Thyroid gland (tissue), 4 donors: ENCODE measurements at regions not wholly inside any gene's neighbourhood (a gene's known extent, or its start where the extent isn't known, plus 50 kb on each side); places are given as distances from the start of the nearest gene placed in this dataset.

ENCODE experiments used
- POLR2A ChIP-seq, 2 donors: fragments of 450-650 bp; IDR thresholded peaks; one replicate each; pipeline ENCODE4 v1.6.1; 2017; ENCODE audit warnings: antibody characterized with exemption in 2 of 2, mild to moderate bottlenecking in 2 of 2, moderate library complexity in 1 of 2
- TF ChIP-seq, protein P1 (sequence below), 6 experiments: fragments of 200-600 bp in 3 of 6; fragments of 450-650 bp in 3 of 6; sonication (generic) in 3 of 6; IDR thresholded peaks; one replicate each; pipeline ENCODE4 v1.5.1; 2016 to 2019; ENCODE audit warnings: antibody characterized with exemption in 6 of 6, mild to moderate bottlenecking in 2 of 6, inconsistent platforms in 1 of 6, moderate library complexity in 1 of 6

DNA sequence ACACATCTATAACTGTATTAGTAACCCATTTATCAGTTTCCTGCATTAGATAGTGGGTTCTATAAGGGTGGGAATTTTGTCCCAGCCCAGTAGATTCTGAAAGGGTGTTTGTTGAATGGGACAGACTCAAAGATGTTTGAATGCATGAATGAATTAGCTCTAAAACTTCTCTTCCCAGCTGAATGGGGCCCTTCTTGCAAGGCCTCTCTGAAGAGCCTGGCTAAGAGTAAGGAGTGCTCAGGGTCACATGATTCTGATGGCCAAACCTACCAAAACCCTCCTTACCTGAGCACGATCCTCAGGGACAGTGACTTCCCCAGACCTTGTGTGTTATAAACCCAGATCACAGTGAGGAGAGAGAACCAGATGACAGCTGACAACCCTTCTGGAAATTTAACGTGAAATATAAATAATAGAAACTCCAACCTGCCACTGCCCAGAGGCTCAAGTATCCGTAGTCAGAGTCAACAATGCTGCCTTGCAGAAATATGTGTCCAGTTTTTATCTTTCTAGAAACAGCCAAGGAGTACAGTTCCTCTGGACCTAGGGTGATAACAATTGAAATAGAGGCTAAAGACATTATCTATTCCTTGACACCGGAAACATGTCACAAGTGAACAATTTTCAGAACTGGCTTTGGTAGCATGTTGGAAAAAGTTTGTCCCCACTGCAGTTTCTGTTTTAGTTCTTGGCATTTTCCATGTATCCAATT, 268.9 kb upstream of the MAF start:
- TF ChIP-seq, protein P1, sequence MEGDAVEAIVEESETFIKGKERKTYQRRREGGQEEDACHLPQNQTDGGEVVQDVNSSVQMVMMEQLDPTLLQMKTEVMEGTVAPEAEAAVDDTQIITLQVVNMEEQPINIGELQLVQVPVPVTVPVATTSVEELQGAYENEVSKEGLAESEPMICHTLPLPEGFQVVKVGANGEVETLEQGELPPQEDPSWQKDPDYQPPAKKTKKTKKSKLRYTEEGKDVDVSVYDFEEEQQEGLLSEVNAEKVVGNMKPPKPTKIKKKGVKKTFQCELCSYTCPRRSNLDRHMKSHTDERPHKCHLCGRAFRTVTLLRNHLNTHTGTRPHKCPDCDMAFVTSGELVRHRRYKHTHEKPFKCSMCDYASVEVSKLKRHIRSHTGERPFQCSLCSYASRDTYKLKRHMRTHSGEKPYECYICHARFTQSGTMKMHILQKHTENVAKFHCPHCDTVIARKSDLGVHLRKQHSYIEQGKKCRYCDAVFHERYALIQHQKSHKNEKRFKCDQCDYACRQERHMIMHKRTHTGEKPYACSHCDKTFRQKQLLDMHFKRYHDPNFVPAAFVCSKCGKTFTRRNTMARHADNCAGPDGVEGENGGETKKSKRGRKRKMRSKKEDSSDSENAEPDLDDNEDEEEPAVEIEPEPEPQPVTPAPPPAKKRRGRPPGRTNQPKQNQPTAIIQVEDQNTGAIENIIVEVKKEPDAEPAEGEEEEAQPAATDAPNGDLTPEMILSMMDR (IDR thresholded peaks at IDR 0.05), result no peak
- TF ChIP-seq POLR2A (IDR thresholded peaks at IDR 0.05), result no peak
